SK-N-SH treated with all-trans-retinoic acid at 6 μM for 48 hours (cell line): ENCODE measurements at regions not wholly inside any gene's neighbourhood (a gene's known extent, or its start where the extent isn't known, plus 50 kb on each side); places are given as distances from the start of the nearest gene placed in this dataset.

Experiments used
- PATZ1 ChIP-seq: fragments of 250-450 bp; sonication (Bioruptor Pico); IDR thresholded peaks from 2 replicates; pipeline ENCODE4 v1.8.0; 2020; ENCODE audit warnings: mild to moderate bottlenecking, moderate library complexity, borderline replicate concordance
- POU6F1 ChIP-seq: fragments of 250-450 bp; sonication (Bioruptor Pico); IDR thresholded peaks from 2 replicates; pipeline ENCODE4 v1.8.0; 2021; ENCODE audit warnings: low read depth, mild to moderate bottlenecking, moderate library complexity, borderline replicate concordance
- SNAI2 ChIP-seq: fragments of 250-450 bp; sonication (Bioruptor Pico); IDR thresholded peaks from 2 replicates; pipeline ENCODE4 v1.5.0; 2020; ENCODE audit warnings: mild to moderate bottlenecking, moderate library complexity
- ZC3H10 ChIP-seq: fragments of 250-450 bp; sonication (Bioruptor Pico); IDR thresholded peaks from 2 replicates; pipeline ENCODE4 v1.5.1; 2021; ENCODE audit warnings: mild to moderate bottlenecking, moderate library complexity
- ZFP3 ChIP-seq: fragments of 250-450 bp; sonication (Bioruptor Pico); IDR thresholded peaks from 2 replicates; pipeline ENCODE4 v1.5.0; 2020; ENCODE audit warnings: mild to moderate bottlenecking, moderate library complexity
- ZNF70 ChIP-seq: fragments of 450-650 bp; formaldehyde crosslinking; IDR thresholded peaks from 2 replicates; pipeline ENCODE4 v1.5.0; 2020; ENCODE audit warnings: mild to moderate bottlenecking, moderate library complexity

GRCh38 chr4:187069398-187069797 lies 345.7 kb upstream of the FAT1 start:
- TF ChIP-seq ZFP3 (CRISPR knock-in tag) (no peak), SNAI2 (no peak), PATZ1 (CRISPR knock-in tag) (no peak), ZC3H10 (CRISPR knock-in tag) (no peak), POU6F1 (CRISPR knock-in tag) (no peak), ZNF70 (CRISPR knock-in tag) (no peak)
